ENCODE measurements at regions not wholly inside any gene's neighbourhood (a gene's known extent, or its start where the extent isn't known, plus 50 kb on each side); places are given as distances from the start of the nearest gene placed in this dataset.

GRCh38 chr11:116598556-116598955 is 174.2 kb downstream of the BUD13 start:
- no peak for DNase-seq (ENCODE audit: low read depth in 2 of 2)

GRCh38 chr11:116598036-116598435 is 174.8 kb downstream of the BUD13 start:
- DNase-seq (ENCODE audit: low read depth in 2 of 2), result no peak

GRCh38 chr11:116596346-116597260 is 176.2 kb downstream of the BUD13 start:
- no peak for DNase-seq (ENCODE audit: low read depth in 2 of 2)

- no peak for DNase-seq (ENCODE audit: low read depth in 2 of 2)
Observed at GRCh38 chr11:116595305-116595880, 177.4 kb downstream of the BUD13 start.

GRCh38 chr11:116590844-116591570 is 181.8 kb downstream of the BUD13 start:
- no peak for DNase-seq (ENCODE audit: low read depth in 2 of 2)

- no peak for DNase-seq (ENCODE audit: low read depth in 2 of 2)
Observed at GRCh38 chr11:116589402-116589801, 183.4 kb downstream of the BUD13 start.

GRCh38 chr11:116586392-116586791 is 186.4 kb downstream of the BUD13 start:
- no peak for DNase-seq (ENCODE audit: low read depth in 2 of 2)

- DNase-seq (ENCODE audit: low read depth in 2 of 2), result no peak
Observed at GRCh38 chr11:116582571-116582970, 190.2 kb downstream of the BUD13 start.

- no peak for DNase-seq (ENCODE audit: low read depth in 2 of 2)
Observed at GRCh38 chr11:116581349-116581748, 191.4 kb downstream of the BUD13 start.

GRCh38 chr11:116580799-116581198 is 192.0 kb downstream of the BUD13 start:
- DNase-seq (ENCODE audit: low read depth in 2 of 2), result no peak

- DNase-seq (ENCODE audit: low read depth in 2 of 2), result no peak
Observed at GRCh38 chr11:116579857-116580727, 192.7 kb downstream of the BUD13 start.

GRCh38 chr11:116579031-116579653 is 193.6 kb downstream of the BUD13 start:
- no peak for DNase-seq (ENCODE audit: low read depth in 2 of 2)

- DNase-seq (ENCODE audit: low read depth in 2 of 2), result no peak
Observed at GRCh38 chr11:116577956-116578355, 194.8 kb downstream of the BUD13 start.

GRCh38 chr11:116577273-116577672 is 195.5 kb downstream of the BUD13 start:
- DNase-seq (ENCODE audit: low read depth in 2 of 2), result no peak

GRCh38 chr11:116576526-116576925 is 196.3 kb downstream of the BUD13 start:
- no peak for DNase-seq (ENCODE audit: low read depth in 2 of 2)

- no peak for DNase-seq (ENCODE audit: low read depth in 2 of 2)
Observed at GRCh38 chr11:116567721-116568242, 205.0 kb downstream of the BUD13 start.

- no peak for DNase-seq (ENCODE audit: low read depth in 2 of 2)
Observed at GRCh38 chr11:116563712-116564047, 209.1 kb downstream of the BUD13 start.

GRCh38 chr11:116563028-116563711 is 209.6 kb downstream of the BUD13 start:
- no peak for DNase-seq (ENCODE audit: low read depth in 2 of 2)

- DNase-seq (ENCODE audit: low read depth in 2 of 2), result no peak
Observed at GRCh38 chr11:116560589-116560988, 212.2 kb downstream of the BUD13 start.

GRCh38 chr11:116558504-116559211 is 214.1 kb downstream of the BUD13 start:
- DNase-seq (ENCODE audit: low read depth in 2 of 2), result peak; percentile 21 to 24
